DOHH2 (cell line): ENCODE measurements at regions not wholly inside any gene's neighbourhood (a gene's known extent, or its start where the extent isn't known, plus 50 kb on each side); places are given as distances from the start of the nearest gene placed in this dataset.
A peak's percentile ranks its signal among the peaks of the same experiment; 100 is the strongest.

Source experiments
- H3F3A ChIP-seq: fragments of 200-600 bp; sonication (generic), shearing (Covaris generic); 2 replicates; pipeline ENCODE4 v1.6.0; 2016; ENCODE audit warnings: antibody characterized with exemption, mild to moderate bottlenecking; ENCODE audit not compliant: control insufficient read depth, insufficient read depth
- H3K27ac ChIP-seq: fragments of 200-600 bp; sonication (generic); 2 replicates; pipeline ENCODE4 v1.5.1; 2014; ENCODE audit warnings: low read depth, mild to moderate bottlenecking, low read length, moderate library complexity
- H3K27me3 ChIP-seq: fragments of 200-600 bp; sonication (generic); 2 replicates; pipeline ENCODE4 v1.6.1; 2014; ENCODE audit warnings: mild to moderate bottlenecking, low read length, mixed read lengths; ENCODE audit not compliant: control insufficient read depth
- H3K36me3 ChIP-seq: fragments of 200-600 bp; sonication (generic); 2 replicates; pipeline ENCODE4 v1.6.1; 2014; ENCODE audit warnings: mild to moderate bottlenecking, low read length, moderate library complexity, mixed read lengths; ENCODE audit not compliant: control insufficient read depth
- H3K4me1 ChIP-seq: fragments of 200-600 bp; sonication (generic); 2 replicates; pipeline ENCODE4 v1.6.1; 2014; ENCODE audit warnings: mild to moderate bottlenecking, low read length, mixed read lengths; ENCODE audit not compliant: control insufficient read depth
- H3K4me2 ChIP-seq: fragments of 200-600 bp; sonication (generic); 2 replicates; pipeline ENCODE4 v1.6.0; 2014; ENCODE audit warnings: mild to moderate bottlenecking, low read length, moderate library complexity
- H3K4me3 ChIP-seq: fragments of 200-600 bp; sonication (generic); 2 replicates; pipeline ENCODE4 v1.5.1; 2014; ENCODE audit warnings: mild to moderate bottlenecking, low read length, mixed read lengths
- H3K79me2 ChIP-seq: fragments of 200-600 bp; sonication (generic); 2 replicates; pipeline ENCODE4 v1.6.1; 2014; ENCODE audit warnings: mild to moderate bottlenecking, low read length, mixed read lengths; ENCODE audit not compliant: control insufficient read depth
- H3K9me2 ChIP-seq: fragments of 200-600 bp; sonication (generic); replicated peaks from 2 replicates; pipeline ENCODE4 v1.6.1; 2014; ENCODE audit warnings: mild to moderate bottlenecking, low read length, mixed read lengths; ENCODE audit not compliant: control insufficient read depth
- H3K9me3 ChIP-seq: fragments of 200-600 bp; sonication (generic); 2 replicates; pipeline ENCODE4 v1.6.1; 2014; ENCODE audit warnings: antibody characterized with exemption, low read length, mixed read lengths; ENCODE audit not compliant: control insufficient read depth, insufficient read depth
- H4K20me1 ChIP-seq: fragments of 200-600 bp; sonication (generic); 2 replicates; pipeline ENCODE4 v1.6.0; 2014; ENCODE audit warnings: low read depth, mild to moderate bottlenecking, antibody characterized with exemption, low read length, moderate library complexity; ENCODE audit not compliant: control insufficient read depth, insufficient read depth
- CTCF ChIP-seq: fragments of 200-600 bp; sonication (generic); IDR thresholded peaks from one replicate; pipeline ENCODE4 v1.5.1; 2014; ENCODE audit warnings: antibody characterized with exemption, mild to moderate bottlenecking, low read depth, low read length; ENCODE audit not compliant: poor library complexity, severe bottlenecking
- EZH2phosphoT487 ChIP-seq: fragments of 200-600 bp; sonication (generic); IDR thresholded peaks from 2 replicates; pipeline ENCODE4 v1.6.1; 2017; ENCODE audit warnings: borderline replicate concordance, mild to moderate bottlenecking, antibody characterized with exemption, low read length, moderate library complexity, mixed read lengths

GRCh38 chr17:14688134-14688533 is 387.3 kb downstream of the HS3ST3B1 start:
- TF ChIP-seq CTCF (peak; percentile 13), EZH2phosphoT487 (no peak)
- Histone ChIP-seq H3K4me1 (no peaks in the 10 kb centered on the region), H3K36me3 (no peaks in the 10 kb centered on the region), H3K4me2 (no peak overlapping the region), H3K27me3 (no peaks in the 10 kb centered on the region), H3F3A (no peaks in the 10 kb centered on the region), H3K27ac (no peak overlapping the region), H3K9me2 (no peaks in the 10 kb centered on the region), H3K9me3 (no peaks in the 10 kb centered on the region), H3K79me2 (no peaks in the 10 kb centered on the region), H4K20me1 (no peaks in the 10 kb centered on the region), H3K4me3 (no peak overlapping the region)

GRCh38 chr17:14672830-14673229 is 371.9 kb downstream of the HS3ST3B1 start:
- no peaks in the 10 kb centered on the region for H3F3A ChIP-seq
- no peak overlapping the region for H3K4me3 ChIP-seq
- H3K36me3 ChIP-seq = no peaks in the 10 kb centered on the region
- H3K4me1 ChIP-seq = no peaks in the 10 kb centered on the region
- H3K27ac ChIP-seq = no peak overlapping the region
- no peaks in the 10 kb centered on the region for H3K9me2 ChIP-seq
- H3K79me2 ChIP-seq = no peaks in the 10 kb centered on the region
- no peak for TF ChIP-seq EZH2phosphoT487
- no peak for TF ChIP-seq CTCF
- H3K27me3 ChIP-seq = no peaks in the 10 kb centered on the region
- H3K4me2 ChIP-seq = no peak overlapping the region
- H4K20me1 ChIP-seq = no peaks in the 10 kb centered on the region
- peaks cover 3% of the 10 kb centered on the region; the same call in 1 of the 2 replicates for H3K9me3 ChIP-seq

GRCh38 chr17:14670861-14671260 is 370.0 kb downstream of the HS3ST3B1 start:
- Histone ChIP-seq H3K27me3 (no peaks in the 10 kb centered on the region), H3K79me2 (no peaks in the 10 kb centered on the region), H3K9me2 (no peaks in the 10 kb centered on the region), H3K4me2 (no peak overlapping the region), H4K20me1 (no peaks in the 10 kb centered on the region), H3K36me3 (no peaks in the 10 kb centered on the region), H3K4me3 (no peak overlapping the region), H3K9me3 (peaks cover 3% of the 10 kb centered on the region; the same call in 1 of the 2 replicates), H3F3A (no peaks in the 10 kb centered on the region), H3K27ac (no peak overlapping the region), H3K4me1 (no peaks in the 10 kb centered on the region)
- TF ChIP-seq EZH2phosphoT487 (no peak), CTCF (no peak)

- no peaks in the 10 kb centered on the region for H3K4me1 ChIP-seq
- TF ChIP-seq CTCF (no peak), EZH2phosphoT487 (no peak)
- no peaks in the 10 kb centered on the region for H3K9me2 ChIP-seq
- no peaks in the 10 kb centered on the region for H3K36me3 ChIP-seq
- no peaks in the 10 kb centered on the region for H4K20me1 ChIP-seq
- H3K9me3 ChIP-seq = no peaks in the 10 kb centered on the region
- H3K4me3 ChIP-seq = no peak overlapping the region
- no peak overlapping the region for H3K27ac ChIP-seq
- H3K4me2 ChIP-seq = no peak overlapping the region
- H3F3A ChIP-seq = no peaks in the 10 kb centered on the region
- H3K27me3 ChIP-seq = no peaks in the 10 kb centered on the region
- no peaks in the 10 kb centered on the region for H3K79me2 ChIP-seq
These were observed 363.6 kb downstream of the HS3ST3B1 start for GRCh38 chr17:14664511-14664910.
